ENCODE measurements at regions not wholly inside any gene's neighbourhood (a gene's known extent, or its start where the extent isn't known, plus 50 kb on each side); places are given as distances from the start of the nearest gene placed in this dataset.

GRCh38 chr10:46234431-46235060 is 52.3 kb upstream of the ANTXRL start:
- no peak for DNase-seq (ENCODE audit: extremely low spot score)
- ChIA-PET CTCF (no interaction called here), POLR2A (no interaction called here)
- TF ChIP-seq PKNOX1 (IDR thresholded peaks at IDR 0.05), result no peak
- TF ChIP-seq ZNF384 (IDR thresholded peaks at IDR 0.05), result no peak
- no peak for TF ChIP-seq LEF1 (IDR thresholded peaks at IDR 0.05; ENCODE audit: borderline replicate concordance)
- TF ChIP-seq SUZ12 (IDR thresholded peaks at IDR 0.05), result no peak
- no peak for TF ChIP-seq NFRKB (IDR thresholded peaks at IDR 0.05)
- no peak for TF ChIP-seq L3MBTL2 (conservative IDR thresholded peaks at IDR 0.05)
- no peak for TF ChIP-seq SP1 (IDR thresholded peaks at IDR 0.05)

GRCh38 chr10:46235705-46236545 is 50.9 kb upstream of the ANTXRL start:
- ChIA-PET CTCF (no interaction called here), POLR2A (no interaction called here)
- no peak for DNase-seq (ENCODE audit: extremely low spot score)
- TF ChIP-seq SUZ12 (IDR thresholded peaks at IDR 0.05) (no peak), FOXM1 (IDR thresholded peaks at IDR 0.05; ENCODE audit: borderline replicate concordance) (no peak), TARDBP (IDR thresholded peaks at IDR 0.05) (no peak), HDGF (IDR thresholded peaks at IDR 0.05; ENCODE audit: borderline replicate concordance) (no peak), FOXK2 (IDR thresholded peaks at IDR 0.05) (no peak), CTBP1 (IDR thresholded peaks at IDR 0.05; ENCODE audit: borderline replicate concordance) (no peak), NFRKB (IDR thresholded peaks at IDR 0.05) (no peak), BHLHE40 (IDR thresholded peaks at IDR 0.05; ENCODE audit: borderline replicate concordance) (no peak), ARNT (IDR thresholded peaks at IDR 0.05) (no peak), ZNF384 (IDR thresholded peaks at IDR 0.05) (no peak), LEF1 (IDR thresholded peaks at IDR 0.05; ENCODE audit: borderline replicate concordance) (no peak)

- no peak for DNase-seq (ENCODE audit: extremely low spot score)
- CTCF ChIA-PET, result no interaction called here
- TF ChIP-seq TARDBP (IDR thresholded peaks at IDR 0.05) (no peak), PKNOX1 (IDR thresholded peaks at IDR 0.05) (no peak), L3MBTL2 (conservative IDR thresholded peaks at IDR 0.05) (no peak), ZNF384 (IDR thresholded peaks at IDR 0.05) (no peak), FOXK2 (IDR thresholded peaks at IDR 0.05) (no peak), BHLHE40 (IDR thresholded peaks at IDR 0.05; ENCODE audit: borderline replicate concordance) (no peak), FOXM1 (IDR thresholded peaks at IDR 0.05; ENCODE audit: borderline replicate concordance) (no peak), NFRKB (IDR thresholded peaks at IDR 0.05) (no peak), FOXA1 (IDR thresholded peaks at IDR 0.05) (no peak)
- POLR2A ChIA-PET, result no interaction called here
Observed at GRCh38 chr10:46236546-46236887, 50.3 kb upstream of the ANTXRL start.

- ChIA-PET POLR2A (no interaction called here), CTCF (interaction anchor here (0.6 to 2.2 kb wide), 2 partner anchors 8 to 59 kb away, joined by 3 to 5 read pairs; no protein-coding TSS in a partner anchor)
- no peak for TF ChIP-seq FOXA1 (IDR thresholded peaks at IDR 0.05)
- DNase-seq (ENCODE audit: extremely low spot score), result no peak
Observed at GRCh38 chr10:46236941-46237681, 49.7 kb upstream of the ANTXRL start.
